A673 (cell line): ENCODE measurements at regions not wholly inside any gene's neighbourhood (a gene's known extent, or its start where the extent isn't known, plus 50 kb on each side); places are given as distances from the start of the nearest gene placed in this dataset.

Source experiments
- EZH2 ChIP-seq: fragments of 200-600 bp; sonication (generic); IDR thresholded peaks from 2 replicates; pipeline ENCODE4 v1.6.1; 2017; ENCODE audit warnings: borderline replicate concordance, low read depth, mild to moderate bottlenecking, mixed read lengths, antibody characterized with exemption, low read length; ENCODE audit not compliant: poor library complexity, severe bottlenecking
- TF ChIP-seq, protein P1 (sequence below): fragments of 300-800, 200-600 bp; sonication (generic); conservative IDR thresholded peaks from 2 replicates; pipeline ENCODE4 v1.5.1; 2017; ENCODE audit warnings: low read depth, mild to moderate bottlenecking, antibody characterized with exemption, low read length, moderate library complexity, mixed read lengths

DNA sequence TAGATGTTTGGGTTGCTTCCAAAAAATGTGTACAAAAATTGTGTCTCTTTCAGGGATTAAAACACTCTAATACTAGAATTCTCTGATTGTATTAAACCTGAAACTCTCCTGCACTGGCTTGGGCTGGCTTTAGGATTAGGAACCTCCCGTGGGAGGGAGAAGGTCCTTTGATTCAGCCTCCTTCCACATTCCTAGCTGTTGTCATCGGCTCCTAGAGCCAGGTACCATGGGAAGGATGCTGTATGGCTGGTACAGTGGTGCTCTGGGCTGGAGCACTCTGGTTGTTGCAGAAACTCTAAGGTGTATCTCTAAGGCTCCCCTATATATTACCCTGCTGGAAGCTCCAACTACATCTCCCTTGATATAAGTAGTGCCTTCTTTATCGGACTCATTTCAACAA lies 245.2 kb upstream of the FOXK1 start:
- TF ChIP-seq, protein P1, sequence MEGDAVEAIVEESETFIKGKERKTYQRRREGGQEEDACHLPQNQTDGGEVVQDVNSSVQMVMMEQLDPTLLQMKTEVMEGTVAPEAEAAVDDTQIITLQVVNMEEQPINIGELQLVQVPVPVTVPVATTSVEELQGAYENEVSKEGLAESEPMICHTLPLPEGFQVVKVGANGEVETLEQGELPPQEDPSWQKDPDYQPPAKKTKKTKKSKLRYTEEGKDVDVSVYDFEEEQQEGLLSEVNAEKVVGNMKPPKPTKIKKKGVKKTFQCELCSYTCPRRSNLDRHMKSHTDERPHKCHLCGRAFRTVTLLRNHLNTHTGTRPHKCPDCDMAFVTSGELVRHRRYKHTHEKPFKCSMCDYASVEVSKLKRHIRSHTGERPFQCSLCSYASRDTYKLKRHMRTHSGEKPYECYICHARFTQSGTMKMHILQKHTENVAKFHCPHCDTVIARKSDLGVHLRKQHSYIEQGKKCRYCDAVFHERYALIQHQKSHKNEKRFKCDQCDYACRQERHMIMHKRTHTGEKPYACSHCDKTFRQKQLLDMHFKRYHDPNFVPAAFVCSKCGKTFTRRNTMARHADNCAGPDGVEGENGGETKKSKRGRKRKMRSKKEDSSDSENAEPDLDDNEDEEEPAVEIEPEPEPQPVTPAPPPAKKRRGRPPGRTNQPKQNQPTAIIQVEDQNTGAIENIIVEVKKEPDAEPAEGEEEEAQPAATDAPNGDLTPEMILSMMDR, result no peak
- TF ChIP-seq EZH2, result no peak
